ENCODE measurements at regions not wholly inside any gene's neighbourhood (a gene's known extent, or its start where the extent isn't known, plus 50 kb on each side); places are given as distances from the start of the nearest gene placed in this dataset.

GRCh38 chr2:19733390-19733789, 168.4 kb downstream of the TTC32 start:
- Histone ChIP-seq H3K4me3 (no peak overlapping the region), H4K20me1 (ENCODE audit: insufficient read depth) (no peaks in the 10 kb centered on the region), H3K36me3 (ENCODE audit: low read depth) (no peaks in the 10 kb centered on the region), H3F3A (ENCODE audit: insufficient read depth) (peaks cover 7% of the 10 kb centered on the region), H3K4me2 (ENCODE audit: unreplicated experiment) (peak overlapping the region; percentile 0), H3K79me2 (ENCODE audit: insufficient read depth) (no peaks in the 10 kb centered on the region), H3K27ac (no peak overlapping the region), H3K9me3 (ENCODE audit: low read depth) (no peaks in the 10 kb centered on the region), H3K9ac (no peak overlapping the region), H3K27me3 (replicated peaks; ENCODE audit: insufficient read depth) (no peaks in the 10 kb centered on the region), H3K9me2 (ENCODE audit: insufficient read depth) (no peaks in the 10 kb centered on the region), H3K4me1 (ENCODE audit: insufficient read depth) (peaks cover 17% of the 10 kb centered on the region), H2AFZ (no peak overlapping the region)
- 96 to 99% methylated on average over 4 of the region's 4 CpGs for WGBS, 2 experiments (ENCODE audit: low coverage in 1 of 2, low lambda C conversion rate in 2 of 2, missing lambda C conversion rate in 2 of 2)
- in situ Hi-C loops (cut with MboI) = no loop called here
- TF ChIP-seq EZH2 (IDR thresholded peaks at IDR 0.05; ENCODE audit: insufficient read depth, poor library complexity, severe bottlenecking) = no peak
- TF ChIP-seq EZH2phosphoT487 (IDR thresholded peaks at IDR 0.05; ENCODE audit: insufficient read depth, low read depth) = no peak
- no peak for DNase-seq

DNA sequence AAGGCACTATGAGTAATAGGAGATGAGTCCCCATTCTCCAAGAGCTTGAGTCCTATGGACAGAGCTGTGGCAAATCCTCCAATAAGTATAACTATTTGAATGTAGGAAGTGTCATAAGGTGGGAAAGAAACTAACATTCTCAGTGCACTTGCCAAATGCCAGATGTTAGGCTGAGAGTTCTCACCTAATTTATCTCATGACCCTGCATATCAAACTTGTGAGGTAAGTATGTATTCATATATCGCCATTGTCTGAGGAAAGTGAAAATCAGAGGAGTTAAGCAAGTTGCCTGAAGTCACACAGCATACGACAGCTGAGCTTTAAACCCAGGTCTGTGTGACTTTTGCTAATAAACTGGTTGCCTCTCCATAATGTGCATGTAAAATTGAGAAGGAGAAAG, 169.5 kb downstream of the TTC32 start:
- peaks cover 13% of the 10 kb centered on the region for H3K4me1 ChIP-seq (ENCODE audit: insufficient read depth)
- 94 to 98% methylated on average over 2 of the region's 2 CpGs for WGBS, 2 experiments (ENCODE audit: low coverage in 1 of 2, low lambda C conversion rate in 2 of 2, missing lambda C conversion rate in 2 of 2)
- H3K27ac ChIP-seq = no peak overlapping the region
- H4K20me1 ChIP-seq (ENCODE audit: insufficient read depth) = no peaks in the 10 kb centered on the region
- no peak overlapping the region for H3K4me3 ChIP-seq
- no peaks in the 10 kb centered on the region for H3K27me3 ChIP-seq (replicated peaks; ENCODE audit: insufficient read depth)
- no peaks in the 10 kb centered on the region for H3K79me2 ChIP-seq (ENCODE audit: insufficient read depth)
- peaks cover 7% of the 10 kb centered on the region for H3F3A ChIP-seq (ENCODE audit: insufficient read depth)
- H3K4me2 ChIP-seq (ENCODE audit: unreplicated experiment) = no peak overlapping the region
- no peaks in the 10 kb centered on the region for H3K9me3 ChIP-seq (ENCODE audit: low read depth)
- DNase-seq = no peak
- no peaks in the 10 kb centered on the region for H3K9me2 ChIP-seq (ENCODE audit: insufficient read depth)
- in situ Hi-C loops (cut with MboI) = no loop called here
- no peak for TF ChIP-seq EZH2 (IDR thresholded peaks at IDR 0.05; ENCODE audit: insufficient read depth, poor library complexity, severe bottlenecking)
- no peak for TF ChIP-seq EZH2phosphoT487 (IDR thresholded peaks at IDR 0.05; ENCODE audit: insufficient read depth, low read depth)
- no peak overlapping the region for H3K9ac ChIP-seq
- no peaks in the 10 kb centered on the region for H3K36me3 ChIP-seq (ENCODE audit: low read depth)
- no peak overlapping the region for H2AFZ ChIP-seq

DNA sequence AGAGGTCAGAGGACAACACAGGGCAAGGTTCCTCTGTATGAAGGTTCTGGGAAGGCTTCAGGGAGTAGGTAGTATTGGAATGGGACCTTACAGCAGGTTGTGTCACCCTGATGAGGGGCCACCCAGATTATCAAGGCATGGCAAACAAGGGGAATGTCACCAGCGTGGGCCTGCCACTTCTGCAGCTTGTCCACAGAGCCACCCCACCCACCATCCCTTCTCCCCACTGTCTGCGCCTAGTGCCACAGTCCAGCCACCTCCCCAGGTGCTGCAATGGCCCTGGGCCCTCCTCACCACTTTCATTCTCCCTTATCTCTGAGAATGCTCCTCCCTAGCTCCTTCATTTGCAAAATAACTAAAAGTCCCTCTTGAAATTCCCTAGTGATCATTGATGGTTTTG, 170.3 kb downstream of the TTC32 start:
- no peak for TF ChIP-seq EZH2phosphoT487 (IDR thresholded peaks at IDR 0.05; ENCODE audit: insufficient read depth, low read depth)
- no peak for TF ChIP-seq EZH2 (IDR thresholded peaks at IDR 0.05; ENCODE audit: insufficient read depth, poor library complexity, severe bottlenecking)
- 83 to 92% methylated on average over 2 of the region's 2 CpGs for WGBS, 2 experiments (ENCODE audit: low coverage in 1 of 2, low lambda C conversion rate in 2 of 2, missing lambda C conversion rate in 2 of 2)
- in situ Hi-C loops (cut with MboI) = no loop called here
- Histone ChIP-seq H3K9me3 (ENCODE audit: low read depth) (no peaks in the 10 kb centered on the region), H3F3A (ENCODE audit: insufficient read depth) (peaks cover 7% of the 10 kb centered on the region), H3K27ac (no peak overlapping the region), H3K9ac (no peak overlapping the region), H3K27me3 (replicated peaks; ENCODE audit: insufficient read depth) (no peaks in the 10 kb centered on the region), H3K4me2 (ENCODE audit: unreplicated experiment) (no peak overlapping the region), H3K4me1 (ENCODE audit: insufficient read depth) (peaks cover 13% of the 10 kb centered on the region), H2AFZ (no peak overlapping the region), H3K4me3 (no peak overlapping the region), H3K9me2 (ENCODE audit: insufficient read depth) (no peaks in the 10 kb centered on the region), H3K79me2 (ENCODE audit: insufficient read depth) (no peaks in the 10 kb centered on the region), H3K36me3 (ENCODE audit: low read depth) (no peaks in the 10 kb centered on the region), H4K20me1 (ENCODE audit: insufficient read depth) (no peaks in the 10 kb centered on the region)
- DNase-seq = no peak

DNA sequence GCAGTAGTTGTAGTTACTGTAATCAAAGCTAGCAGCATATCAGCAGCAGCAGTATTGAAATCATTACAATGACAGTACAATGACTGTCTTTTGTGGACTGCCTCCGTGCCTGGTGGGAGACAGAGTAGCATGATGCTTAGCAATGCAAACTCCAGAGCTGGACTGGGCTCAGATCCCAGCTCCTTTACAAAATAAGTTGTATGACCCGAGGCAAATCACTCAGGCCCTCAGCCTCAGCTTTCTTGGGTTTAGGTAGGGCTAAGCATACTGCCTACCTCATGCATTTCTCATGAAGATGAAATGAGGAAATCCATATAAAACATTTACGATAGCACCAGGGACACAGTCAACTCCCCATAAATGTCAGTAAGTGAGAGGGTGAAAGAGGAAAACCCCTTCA, 170.7 kb downstream of the TTC32 start:
- no peak overlapping the region for H2AFZ ChIP-seq
- TF ChIP-seq EZH2 (IDR thresholded peaks at IDR 0.05; ENCODE audit: insufficient read depth, poor library complexity, severe bottlenecking) (no peak), EZH2phosphoT487 (IDR thresholded peaks at IDR 0.05; ENCODE audit: insufficient read depth, low read depth) (no peak)

DNA sequence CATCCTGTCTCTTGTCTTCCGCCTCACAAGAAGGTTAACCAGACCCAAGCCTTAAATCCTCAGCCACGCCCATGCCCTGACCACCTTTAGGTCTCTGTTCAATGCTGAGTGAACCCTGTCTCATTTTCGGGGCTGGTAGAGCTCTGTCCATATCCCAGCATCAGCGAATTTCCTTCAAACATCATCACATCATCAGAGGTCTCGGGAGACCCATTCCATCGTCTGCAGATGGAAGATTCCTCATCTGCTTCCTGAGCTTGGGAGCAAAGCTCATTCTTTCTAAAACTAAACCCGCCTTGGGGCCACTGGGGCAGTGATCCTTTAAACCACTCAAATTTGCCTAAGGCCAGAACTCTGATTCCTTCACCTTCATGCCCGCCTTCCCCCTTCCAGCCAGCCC, 173.7 kb downstream of the TTC32 start:
- H3K27me3 ChIP-seq (replicated peaks; ENCODE audit: insufficient read depth) = no peaks in the 10 kb centered on the region
- TF ChIP-seq EZH2phosphoT487 (IDR thresholded peaks at IDR 0.05; ENCODE audit: insufficient read depth, low read depth) = no peak
- no peak for TF ChIP-seq EZH2 (IDR thresholded peaks at IDR 0.05; ENCODE audit: insufficient read depth, poor library complexity, severe bottlenecking)
- no peak overlapping the region for H3K4me3 ChIP-seq
- H2AFZ ChIP-seq = no peak overlapping the region
- H3K9me2 ChIP-seq (ENCODE audit: insufficient read depth) = no peaks in the 10 kb centered on the region
- H3K9me3 ChIP-seq (ENCODE audit: low read depth) = no peaks in the 10 kb centered on the region
- no peaks in the 10 kb centered on the region for H3K4me1 ChIP-seq (ENCODE audit: insufficient read depth)
- H3K36me3 ChIP-seq (ENCODE audit: low read depth) = no peaks in the 10 kb centered on the region
- no peaks in the 10 kb centered on the region for H3K79me2 ChIP-seq (ENCODE audit: insufficient read depth)
- DNase-seq = no peak
- no peak overlapping the region for H3K27ac ChIP-seq
- H3K4me2 ChIP-seq (ENCODE audit: unreplicated experiment) = no peak overlapping the region
- in situ Hi-C loops (cut with MboI) = no loop called here
- no peaks in the 10 kb centered on the region for H4K20me1 ChIP-seq (ENCODE audit: insufficient read depth)
- peaks cover under 1% of the 10 kb centered on the region; the same call in 1 of the 2 replicates for H3F3A ChIP-seq (ENCODE audit: insufficient read depth)
- 76 to 77% methylated on average over 8 of the region's 8 CpGs for WGBS, 2 experiments (ENCODE audit: low coverage in 1 of 2, low lambda C conversion rate in 2 of 2, missing lambda C conversion rate in 2 of 2)
- no peak overlapping the region for H3K9ac ChIP-seq

More for the DNA sequence above, 170.7 kb downstream of the TTC32 start:
- in situ Hi-C loops (cut with MboI) = no loop called here
- H3K9ac ChIP-seq = no peak overlapping the region
- no peak for DNase-seq
- H3K4me1 ChIP-seq (ENCODE audit: insufficient read depth) = peaks cover 13% of the 10 kb centered on the region
- peaks cover 7% of the 10 kb centered on the region for H3F3A ChIP-seq (ENCODE audit: insufficient read depth)
- no peaks in the 10 kb centered on the region for H3K27me3 ChIP-seq (replicated peaks; ENCODE audit: insufficient read depth)
- H3K4me3 ChIP-seq = no peak overlapping the region
- H3K27ac ChIP-seq = no peak overlapping the region
- H3K9me2 ChIP-seq (ENCODE audit: insufficient read depth) = no peaks in the 10 kb centered on the region
- H4K20me1 ChIP-seq (ENCODE audit: insufficient read depth) = no peaks in the 10 kb centered on the region
- WGBS, 2 experiments (ENCODE audit: low coverage in 1 of 2, low lambda C conversion rate in 2 of 2, missing lambda C conversion rate in 2 of 2) = 85 to 87% methylated on average over 3 of the region's 3 CpGs
- no peaks in the 10 kb centered on the region for H3K9me3 ChIP-seq (ENCODE audit: low read depth)
- H3K79me2 ChIP-seq (ENCODE audit: insufficient read depth) = no peaks in the 10 kb centered on the region
- no peak overlapping the region for H3K4me2 ChIP-seq (ENCODE audit: unreplicated experiment)
- no peaks in the 10 kb centered on the region for H3K36me3 ChIP-seq (ENCODE audit: low read depth)
